ENCODE measurements at regions not wholly inside any gene's neighbourhood (a gene's known extent, or its start where the extent isn't known, plus 50 kb on each side); places are given as distances from the start of the nearest gene placed in this dataset.

- peak overlapping the region; percentile 44 for H3K27ac Mint-ChIP-seq
- H3K27me3 Mint-ChIP-seq (ENCODE audit: low read depth, poor library complexity) = peaks cover 2% of the 10 kb centered on the region
- no peaks in the 10 kb centered on the region for H3K36me3 Mint-ChIP-seq (ENCODE audit: low read depth)
- TF ChIP-seq CTCF (IDR thresholded peaks at IDR 0.05) = no peak
- no peak for DNase-seq
- H3K4me3 Mint-ChIP-seq = no peak overlapping the region
- no peaks in the 10 kb centered on the region for H3K9me3 Mint-ChIP-seq
- H3K4me1 Mint-ChIP-seq = peaks cover 30% of the 10 kb centered on the region
These were observed 84.6 kb upstream of the SGK1 start for GRCh38 chr6:134402372-134402984.

GRCh38 chr6:134400941-134401340 lies 83.0 kb upstream of the SGK1 start:
- Mint-ChIP-seq H3K36me3 (ENCODE audit: low read depth) (no peaks in the 10 kb centered on the region), H3K27ac (no peak overlapping the region), H3K27me3 (ENCODE audit: low read depth, poor library complexity) (peaks cover 2% of the 10 kb centered on the region), H3K9me3 (no peaks in the 10 kb centered on the region), H3K4me3 (no peak overlapping the region), H3K4me1 (peaks cover 39% of the 10 kb centered on the region)
- DNase-seq = no peak
- TF ChIP-seq CTCF (IDR thresholded peaks at IDR 0.05) = no peak

GRCh38 chr6:134398453-134398852 lies 80.5 kb upstream of the SGK1 start:
- Mint-ChIP-seq H3K9me3 (no peaks in the 10 kb centered on the region), H3K27ac (peak overlapping the region; percentile 60), H3K36me3 (ENCODE audit: low read depth) (no peaks in the 10 kb centered on the region), H3K4me1 (peaks cover 39% of the 10 kb centered on the region), H3K4me3 (no peak overlapping the region), H3K27me3 (ENCODE audit: low read depth, poor library complexity) (peaks cover 8% of the 10 kb centered on the region)
- DNase-seq = no peak
- TF ChIP-seq CTCF (IDR thresholded peaks at IDR 0.05) = no peak

GRCh38 chr6:134397676-134398075 lies 79.8 kb upstream of the SGK1 start:
- Mint-ChIP-seq H3K27me3 (ENCODE audit: low read depth, poor library complexity) (peaks cover 8% of the 10 kb centered on the region), H3K36me3 (ENCODE audit: low read depth) (no peaks in the 10 kb centered on the region), H3K4me3 (no peak overlapping the region), H3K9me3 (no peaks in the 10 kb centered on the region), H3K27ac (peak overlapping the region; percentile 9), H3K4me1 (peaks cover 34% of the 10 kb centered on the region)
- TF ChIP-seq CTCF (IDR thresholded peaks at IDR 0.05) = no peak
- no peak for DNase-seq

GRCh38 chr6:134394905-134395304 lies 77.0 kb upstream of the SGK1 start:
- DNase-seq = no peak
- Mint-ChIP-seq H3K27me3 (ENCODE audit: low read depth, poor library complexity) (peaks cover 7% of the 10 kb centered on the region), H3K27ac (no peak overlapping the region)

More at GRCh38 chr6:134394905-134395304, 77.0 kb upstream of the SGK1 start:
- no peak for TF ChIP-seq CTCF (IDR thresholded peaks at IDR 0.05)
- no peak overlapping the region for H3K4me3 Mint-ChIP-seq
- H3K4me1 Mint-ChIP-seq = peaks cover 23% of the 10 kb centered on the region
- H3K36me3 Mint-ChIP-seq (ENCODE audit: low read depth) = no peaks in the 10 kb centered on the region
- H3K9me3 Mint-ChIP-seq = no peaks in the 10 kb centered on the region
